ENCODE measurements at regions not wholly inside any gene's neighbourhood (a gene's known extent, or its start where the extent isn't known, plus 50 kb on each side); places are given as distances from the start of the nearest gene placed in this dataset.

DNA sequence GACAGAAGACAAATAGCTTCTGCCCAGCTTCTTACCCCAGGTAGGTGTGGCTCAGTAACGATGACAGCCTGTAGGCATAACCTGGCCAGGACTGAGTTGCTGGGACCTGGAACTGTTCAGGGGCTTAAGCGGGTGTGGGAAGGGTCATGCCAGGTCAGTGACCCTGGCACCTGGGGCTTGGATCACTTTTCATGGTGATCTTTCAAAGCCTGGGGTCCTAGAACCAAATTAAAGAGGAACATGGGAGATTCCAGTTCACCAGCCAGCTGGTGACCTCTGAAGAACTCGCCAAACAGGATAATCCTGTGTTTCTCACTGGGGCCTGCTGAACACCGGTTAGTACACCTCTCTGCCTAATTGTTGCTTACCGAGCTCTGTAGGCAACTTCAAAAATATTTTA lies 102.6 kb upstream of the LMNTD1 start:
- TF ChIP-seq, protein P1, sequence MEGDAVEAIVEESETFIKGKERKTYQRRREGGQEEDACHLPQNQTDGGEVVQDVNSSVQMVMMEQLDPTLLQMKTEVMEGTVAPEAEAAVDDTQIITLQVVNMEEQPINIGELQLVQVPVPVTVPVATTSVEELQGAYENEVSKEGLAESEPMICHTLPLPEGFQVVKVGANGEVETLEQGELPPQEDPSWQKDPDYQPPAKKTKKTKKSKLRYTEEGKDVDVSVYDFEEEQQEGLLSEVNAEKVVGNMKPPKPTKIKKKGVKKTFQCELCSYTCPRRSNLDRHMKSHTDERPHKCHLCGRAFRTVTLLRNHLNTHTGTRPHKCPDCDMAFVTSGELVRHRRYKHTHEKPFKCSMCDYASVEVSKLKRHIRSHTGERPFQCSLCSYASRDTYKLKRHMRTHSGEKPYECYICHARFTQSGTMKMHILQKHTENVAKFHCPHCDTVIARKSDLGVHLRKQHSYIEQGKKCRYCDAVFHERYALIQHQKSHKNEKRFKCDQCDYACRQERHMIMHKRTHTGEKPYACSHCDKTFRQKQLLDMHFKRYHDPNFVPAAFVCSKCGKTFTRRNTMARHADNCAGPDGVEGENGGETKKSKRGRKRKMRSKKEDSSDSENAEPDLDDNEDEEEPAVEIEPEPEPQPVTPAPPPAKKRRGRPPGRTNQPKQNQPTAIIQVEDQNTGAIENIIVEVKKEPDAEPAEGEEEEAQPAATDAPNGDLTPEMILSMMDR (conservative IDR thresholded peaks at IDR 0.05; ENCODE audit: low read length), result no peak
- no peak for DNase-seq (ENCODE audit: low read depth)
- no peak overlapping the region for H3K4me3 ChIP-seq (ENCODE audit: low read length)

GRCh38 chr12:25659621-25660020 lies 106.5 kb upstream of the LMNTD1 start:
- TF ChIP-seq, protein P1 (conservative IDR thresholded peaks at IDR 0.05; ENCODE audit: low read length), result no peak
- H3K4me3 ChIP-seq (ENCODE audit: low read length), result no peak overlapping the region
- DNase-seq (ENCODE audit: low read depth), result no peak

DNA sequence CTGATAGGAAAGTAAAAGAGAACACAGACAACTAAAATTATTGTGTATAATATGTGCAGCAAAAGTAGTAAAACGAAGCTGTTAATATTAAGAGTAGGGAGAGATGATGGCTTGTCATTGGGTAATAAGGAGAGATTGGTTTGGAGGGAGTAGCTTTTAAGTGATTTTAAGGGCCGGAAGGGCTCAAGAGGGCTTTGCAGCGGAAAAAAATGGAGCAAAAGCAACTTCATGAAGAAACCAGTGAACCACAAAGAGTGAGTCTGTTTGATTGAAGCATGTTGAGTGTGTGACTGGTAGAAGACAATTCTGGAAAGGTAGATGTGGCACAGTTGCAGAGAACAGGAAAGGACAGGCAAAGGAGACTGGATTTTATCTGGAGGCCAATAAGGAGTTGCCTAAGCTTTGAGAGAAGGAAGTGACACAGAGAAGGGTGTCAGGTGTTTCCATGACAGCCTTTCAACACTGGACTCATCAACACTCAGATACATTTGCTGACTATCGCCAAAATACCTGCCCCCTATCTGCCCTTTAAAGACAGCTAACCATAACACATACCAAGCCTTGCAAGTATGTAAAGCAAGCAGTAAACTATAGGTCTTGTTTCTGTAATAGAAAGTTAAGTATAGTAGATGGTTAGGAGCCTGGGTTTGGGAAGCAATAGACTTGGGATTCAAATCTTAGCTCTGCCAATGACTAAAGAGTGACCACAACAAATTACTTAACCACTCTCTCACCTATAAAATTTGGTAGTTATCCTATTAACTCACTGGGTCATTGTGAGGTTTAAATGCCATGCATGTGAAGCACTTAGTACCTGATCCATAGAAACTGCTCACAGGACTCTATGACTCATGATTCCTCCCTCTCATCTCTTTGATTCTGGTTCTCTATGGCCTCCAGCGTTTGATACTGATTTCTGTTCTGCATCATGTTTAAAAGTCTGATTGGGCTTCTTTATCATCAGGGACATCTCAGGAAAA lies 117.3 kb upstream of the LMNTD1 start:
- TF ChIP-seq, protein P1 (conservative IDR thresholded peaks at IDR 0.05; ENCODE audit: low read length), result no peak
- no peak for DNase-seq (ENCODE audit: low read depth)

GRCh38 chr12:25675808-25676207 lies 122.7 kb upstream of the LMNTD1 start:
- DNase-seq (ENCODE audit: low read depth), result no peak
- TF ChIP-seq, protein P1 (conservative IDR thresholded peaks at IDR 0.05; ENCODE audit: low read length), result no peak

More for the DNA sequence above, 117.3 kb upstream of the LMNTD1 start:
- H3K4me3 ChIP-seq (ENCODE audit: low read length), result no peak overlapping the region

DNA sequence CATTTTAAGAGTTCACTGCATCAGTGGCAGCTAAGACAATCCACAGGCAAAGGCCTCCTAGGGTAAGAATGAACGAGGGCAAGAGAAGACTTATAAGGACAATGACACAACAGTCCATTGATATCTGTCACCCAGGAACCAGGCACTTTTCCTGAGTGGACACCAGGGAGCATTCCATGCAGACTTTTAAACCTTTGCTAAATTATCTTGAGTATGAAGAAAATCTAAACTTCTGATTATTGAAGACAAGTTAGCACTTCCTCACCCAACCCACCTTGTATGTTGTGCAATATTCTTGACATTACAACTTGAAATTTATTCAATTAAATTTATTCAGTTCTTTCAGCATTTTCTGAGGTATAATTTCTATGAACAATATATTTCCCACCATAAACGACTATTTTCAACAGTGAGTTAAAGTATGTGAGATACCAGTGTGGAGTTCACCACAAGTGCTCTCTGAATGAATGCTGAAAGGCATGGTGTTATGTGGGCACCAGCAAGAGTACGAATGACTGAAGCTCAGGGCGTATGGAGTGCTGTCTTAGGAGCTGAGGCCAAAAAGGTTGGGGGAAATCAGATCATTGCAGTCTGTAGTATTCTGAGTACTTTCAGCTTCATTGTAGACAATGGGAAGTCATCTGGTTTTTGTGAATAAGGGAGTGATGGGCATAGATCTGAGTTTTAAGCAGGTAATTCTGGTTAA lies 124.3 kb upstream of the LMNTD1 start:
- TF ChIP-seq, protein P1 (conservative IDR thresholded peaks at IDR 0.05; ENCODE audit: low read length), result peak; percentile 63
- DNase-seq (ENCODE audit: low read depth), result peak; percentile 58
- no peak overlapping the region for H3K4me3 ChIP-seq (ENCODE audit: low read length)

More at GRCh38 chr12:25675808-25676207, 122.7 kb upstream of the LMNTD1 start:
- no peak overlapping the region for H3K4me3 ChIP-seq (ENCODE audit: low read length)

DNA sequence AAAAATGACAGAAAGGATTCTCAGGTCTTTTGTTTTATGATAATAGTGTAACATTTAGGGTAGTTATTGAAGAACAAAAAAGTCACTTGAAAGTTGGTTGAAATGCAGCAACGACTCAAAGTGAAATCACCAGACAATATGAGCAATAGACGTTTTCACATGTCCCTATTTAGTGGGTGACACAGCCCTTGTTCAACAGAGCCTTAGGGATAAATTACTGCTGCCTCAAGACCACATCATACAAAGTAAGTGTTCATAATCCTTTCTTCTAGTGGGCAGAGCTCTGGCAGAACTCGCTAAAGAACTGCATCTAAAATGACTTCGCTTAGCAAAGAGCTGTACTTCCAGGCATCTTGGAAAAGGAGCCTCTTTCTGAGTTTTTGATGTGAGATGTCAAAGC lies 128.5 kb upstream of the LMNTD1 start:
- TF ChIP-seq, protein P1 (conservative IDR thresholded peaks at IDR 0.05; ENCODE audit: low read length), result no peak
- DNase-seq (ENCODE audit: low read depth), result no peak
- H3K4me3 ChIP-seq (ENCODE audit: low read length), result no peak overlapping the region

Measured in AG10803 (cell line).